ENCODE measurements at regions not wholly inside any gene's neighbourhood (a gene's known extent, or its start where the extent isn't known, plus 50 kb on each side); places are given as distances from the start of the nearest gene placed in this dataset.

DNA sequence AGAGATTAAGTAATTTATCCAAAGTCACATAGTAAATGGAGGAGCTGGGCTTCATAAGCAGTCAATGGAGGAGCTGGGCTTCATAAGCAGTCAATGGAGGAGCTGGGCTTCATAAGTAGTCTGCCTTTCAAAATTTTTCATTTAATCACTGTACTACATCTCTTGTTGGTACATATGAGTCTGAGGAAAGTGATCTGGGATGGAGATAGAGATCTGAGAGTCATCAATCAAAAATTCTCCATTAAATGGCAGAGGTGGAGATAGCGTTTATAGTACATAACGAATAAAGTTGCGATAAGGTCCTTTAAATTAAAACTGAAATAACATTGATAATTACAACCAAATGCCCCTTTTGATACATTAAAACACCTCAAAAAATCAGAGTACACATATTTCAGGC, 189.3 kb downstream of the KLF5 start:
- no peak overlapping the region for H3K4me3 ChIP-seq (replicated peaks; ENCODE audit: low read depth, low read length)
- no peak for DNase-seq (ENCODE audit: low read depth)
- TF ChIP-seq, protein P1, sequence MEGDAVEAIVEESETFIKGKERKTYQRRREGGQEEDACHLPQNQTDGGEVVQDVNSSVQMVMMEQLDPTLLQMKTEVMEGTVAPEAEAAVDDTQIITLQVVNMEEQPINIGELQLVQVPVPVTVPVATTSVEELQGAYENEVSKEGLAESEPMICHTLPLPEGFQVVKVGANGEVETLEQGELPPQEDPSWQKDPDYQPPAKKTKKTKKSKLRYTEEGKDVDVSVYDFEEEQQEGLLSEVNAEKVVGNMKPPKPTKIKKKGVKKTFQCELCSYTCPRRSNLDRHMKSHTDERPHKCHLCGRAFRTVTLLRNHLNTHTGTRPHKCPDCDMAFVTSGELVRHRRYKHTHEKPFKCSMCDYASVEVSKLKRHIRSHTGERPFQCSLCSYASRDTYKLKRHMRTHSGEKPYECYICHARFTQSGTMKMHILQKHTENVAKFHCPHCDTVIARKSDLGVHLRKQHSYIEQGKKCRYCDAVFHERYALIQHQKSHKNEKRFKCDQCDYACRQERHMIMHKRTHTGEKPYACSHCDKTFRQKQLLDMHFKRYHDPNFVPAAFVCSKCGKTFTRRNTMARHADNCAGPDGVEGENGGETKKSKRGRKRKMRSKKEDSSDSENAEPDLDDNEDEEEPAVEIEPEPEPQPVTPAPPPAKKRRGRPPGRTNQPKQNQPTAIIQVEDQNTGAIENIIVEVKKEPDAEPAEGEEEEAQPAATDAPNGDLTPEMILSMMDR (IDR thresholded peaks at IDR 0.05; ENCODE audit: low read length, missing control alignments), result no peak

- no peak for DNase-seq (ENCODE audit: low read depth)
- TF ChIP-seq, protein P1 (IDR thresholded peaks at IDR 0.05; ENCODE audit: low read length, missing control alignments), result no peak
- no peak overlapping the region for H3K4me3 ChIP-seq (replicated peaks; ENCODE audit: low read depth, low read length)
These were observed 186.4 kb downstream of the KLF5 start for GRCh38 chr13:73245246-73245645.

DNA sequence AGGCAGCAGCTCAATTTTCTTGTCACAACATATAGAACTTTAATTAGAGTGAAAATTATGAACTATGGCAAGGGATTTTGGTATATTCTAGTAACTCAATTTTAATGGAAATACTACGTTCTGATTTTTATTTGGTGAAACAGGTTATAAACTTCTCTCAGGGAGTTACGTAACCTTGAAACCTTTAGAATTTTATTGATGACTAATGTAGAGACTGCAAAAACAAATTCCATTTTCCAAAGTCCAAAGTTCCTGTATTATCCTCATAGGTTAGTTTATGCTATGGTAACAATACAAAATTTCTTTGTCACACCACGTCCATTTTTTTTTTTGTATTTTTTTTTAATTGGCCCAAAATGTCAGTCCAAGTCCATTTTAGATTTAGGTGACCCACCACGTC, 185.7 kb downstream of the KLF5 start:
- H3K4me3 ChIP-seq (replicated peaks; ENCODE audit: low read depth, low read length), result no peak overlapping the region
- TF ChIP-seq, protein P1 (IDR thresholded peaks at IDR 0.05; ENCODE audit: low read length, missing control alignments), result no peak
- DNase-seq (ENCODE audit: low read depth), result no peak

DNA sequence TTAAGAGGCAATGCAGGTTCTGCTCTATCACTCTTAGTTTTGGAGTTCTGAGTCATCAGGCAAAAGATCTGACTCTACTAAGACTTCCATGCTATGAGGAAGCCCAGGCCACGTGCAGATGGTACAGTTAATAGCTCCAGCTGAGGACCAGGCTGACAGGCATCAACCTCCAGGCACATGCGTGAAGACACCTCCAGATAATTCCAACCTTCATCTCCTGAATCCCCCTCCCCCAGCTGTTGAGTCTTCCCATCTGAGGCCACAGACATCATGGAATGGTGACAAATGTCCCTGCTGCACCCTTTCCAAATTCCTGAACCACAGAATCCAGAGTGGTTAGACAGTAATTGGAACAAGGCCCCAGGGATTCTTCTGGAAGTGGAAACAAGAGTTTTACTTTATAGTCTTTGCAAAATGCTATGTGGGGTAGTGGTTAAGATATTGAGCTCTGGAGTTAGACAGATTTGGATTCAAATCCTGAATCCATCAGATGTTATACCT, 183.8 kb downstream of the KLF5 start:
- no peak for DNase-seq (ENCODE audit: low read depth)
- H3K4me3 ChIP-seq (replicated peaks; ENCODE audit: low read depth, low read length), result no peak overlapping the region
- TF ChIP-seq, protein P1 (IDR thresholded peaks at IDR 0.05; ENCODE audit: low read length, missing control alignments), result no peak

DNA sequence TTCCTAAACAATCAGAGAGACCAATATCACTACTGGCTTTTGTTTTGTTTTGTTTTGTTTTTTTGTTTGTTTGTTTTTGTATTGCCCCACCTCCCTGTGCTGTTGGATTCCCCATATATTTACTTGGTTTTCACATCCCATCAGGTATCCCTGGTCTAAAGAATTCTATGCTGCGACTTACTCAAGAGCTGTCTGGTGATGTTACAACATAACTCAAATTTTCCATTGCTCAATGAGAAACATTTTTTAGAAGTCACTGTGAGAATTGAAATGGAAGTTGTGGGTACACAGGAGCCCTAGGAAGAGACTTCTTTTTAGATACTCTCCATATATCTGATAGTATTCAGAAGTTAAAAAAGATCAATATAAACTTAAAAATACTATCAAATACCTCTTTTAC, 181.4 kb downstream of the KLF5 start:
- no peak for DNase-seq (ENCODE audit: low read depth)
- TF ChIP-seq, protein P1 (IDR thresholded peaks at IDR 0.05; ENCODE audit: low read length, missing control alignments), result no peak
- H3K4me3 ChIP-seq (replicated peaks; ENCODE audit: low read depth, low read length), result no peak overlapping the region

DNA sequence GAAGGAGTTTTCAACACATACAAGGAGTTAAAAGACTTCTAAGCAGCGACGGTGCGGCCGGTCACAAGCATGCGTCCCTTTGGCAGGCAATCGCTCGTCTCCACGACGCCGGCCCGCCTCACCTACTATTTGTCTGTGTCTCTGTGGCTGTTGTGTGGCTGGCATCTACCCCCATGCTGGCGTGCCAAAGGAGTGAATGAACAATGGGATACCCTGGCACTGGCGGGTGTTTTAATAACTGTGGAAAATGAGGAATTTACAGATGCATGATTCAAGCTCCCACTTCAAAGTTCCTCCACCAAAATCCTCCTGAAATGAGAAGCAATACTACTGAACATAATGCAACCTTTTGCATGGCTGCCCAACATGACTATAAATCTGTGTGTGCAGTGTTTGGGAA, 176.6 kb downstream of the KLF5 start:
- no peak for DNase-seq (ENCODE audit: low read depth)
- H3K4me3 ChIP-seq (replicated peaks; ENCODE audit: low read depth, low read length), result no peak overlapping the region
- TF ChIP-seq, protein P1 (IDR thresholded peaks at IDR 0.05; ENCODE audit: low read length, missing control alignments), result no peak

DNA sequence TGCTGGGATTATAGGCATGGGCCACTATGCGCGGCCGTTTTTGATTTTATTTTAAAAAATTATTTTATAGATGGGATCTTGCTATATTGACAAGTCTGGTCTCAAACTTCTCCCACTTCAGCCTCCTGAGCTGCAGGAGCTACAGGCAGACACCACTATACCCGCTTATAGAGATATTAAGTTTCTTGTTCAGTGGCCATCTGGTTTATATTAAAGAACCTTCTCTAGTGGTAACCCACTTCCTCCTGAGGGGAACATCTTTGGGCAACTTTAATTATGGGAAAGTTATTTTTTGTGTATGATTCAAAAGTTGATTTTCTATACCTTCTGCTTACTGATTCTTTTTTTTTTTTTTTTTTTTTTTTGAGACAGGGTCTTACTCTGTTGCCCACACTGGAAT, 172.7 kb downstream of the KLF5 start:
- no peak overlapping the region for H3K4me3 ChIP-seq (replicated peaks; ENCODE audit: low read depth, low read length)
- TF ChIP-seq, protein P1 (IDR thresholded peaks at IDR 0.05; ENCODE audit: low read length, missing control alignments), result no peak
- no peak for DNase-seq (ENCODE audit: low read depth)

All from fibroblast of pulmonary artery (primary cell).